Neuronal stem cell (in vitro differentiated cells): ENCODE measurements at regions not wholly inside any gene's neighbourhood (a gene's known extent, or its start where the extent isn't known, plus 50 kb on each side); places are given as distances from the start of the nearest gene placed in this dataset.

Source experiments
- DNase-seq: peaks from one replicate; pipeline ENCODE4 v3.0.0-alpha.2; 2013; ENCODE audit warnings: low spot score
- H2AFZ ChIP-seq: one replicate; pipeline ENCODE4 v1.6.1; 2013; ENCODE audit warnings: mild to moderate bottlenecking, low read length, inconsistent platforms
- H2AK5ac ChIP-seq: 2 replicates; pipeline ENCODE4 v1.6.1; 2013; ENCODE audit warnings: low read depth, mild to moderate bottlenecking, inconsistent platforms, low read length, moderate library complexity, mixed read lengths
- H2BK120ac ChIP-seq: 2 replicates; pipeline ENCODE4 v1.6.1; 2013; ENCODE audit warnings: low read depth, mild to moderate bottlenecking, inconsistent platforms, low read length, moderate library complexity, mixed read lengths
- H2BK12ac ChIP-seq: one replicate; pipeline ENCODE4 v1.6.1; 2013; ENCODE audit warnings: low read length, inconsistent platforms
- H2BK15ac ChIP-seq: 2 replicates; pipeline ENCODE4 v1.6.1; 2013; ENCODE audit warnings: mild to moderate bottlenecking, low read length, inconsistent platforms, mixed read lengths
- H2BK5ac ChIP-seq: one replicate; pipeline ENCODE4 v1.6.1; 2013; ENCODE audit warnings: inconsistent platforms, mild to moderate bottlenecking, low read length, moderate library complexity
- H3K14ac ChIP-seq: one replicate; pipeline ENCODE4 v1.6.1; 2013; ENCODE audit warnings: low read length, inconsistent platforms
- H3K18ac ChIP-seq: 2 replicates; pipeline ENCODE4 v1.6.1; 2013; ENCODE audit warnings: low read length, inconsistent platforms
- H3K23ac ChIP-seq: 2 replicates; pipeline ENCODE4 v1.6.1; 2013; ENCODE audit warnings: low read depth, mild to moderate bottlenecking, mixed read lengths, low read length, inconsistent platforms; ENCODE audit not compliant: poor library complexity
- H3K27ac ChIP-seq: replicated peaks from 3 replicates; pipeline ENCODE4 v1.5.1; 2013; ENCODE audit warnings: low read length, inconsistent platforms
- H3K27me3 ChIP-seq, 3 experiments: 2 replicates each; pipeline ENCODE4 v1.6.1; 2013; ENCODE audit warnings: low read length in 3 of 3, mild to moderate bottlenecking in 2 of 3, inconsistent platforms in 1 of 3, low read depth in 1 of 3, mixed read lengths in 1 of 3, moderate library complexity in 1 of 3; ENCODE audit not compliant: control insufficient read depth in 3 of 3, insufficient read depth in 3 of 3
- H3K36me3 ChIP-seq, 2 donors: replicated peaks in 1 of 2; 2 replicates each; pipeline ENCODE4 v1.6.1; 2013; ENCODE audit warnings: low read length in 2 of 2; ENCODE audit not compliant: control insufficient read depth in 2 of 2, insufficient read depth in 2 of 2
- H3K4ac ChIP-seq: 2 replicates; pipeline ENCODE4 v1.6.1; 2013; ENCODE audit warnings: inconsistent platforms, mild to moderate bottlenecking, low read length, moderate library complexity
- H3K4me1 ChIP-seq, 2 donors: 1 replicate in 1 of 2; 2 replicates in 1 of 2; pipeline ENCODE4 v1.6.1; 2013; ENCODE audit warnings: low read length in 2 of 2, low read depth in 1 of 2; ENCODE audit not compliant: control insufficient read depth in 2 of 2, insufficient read depth in 1 of 2
- H3K4me2 ChIP-seq: one replicate; pipeline ENCODE4 v1.6.1; 2013; ENCODE audit warnings: mild to moderate bottlenecking, low read length, inconsistent platforms; ENCODE audit not compliant: insufficient read depth, poor library complexity, severe bottlenecking
- H3K4me3 ChIP-seq, 2 donors: 2 replicates each; pipeline ENCODE4 v1.5.1; 2013; ENCODE audit warnings: low read length in 2 of 2, mild to moderate bottlenecking in 2 of 2, inconsistent platforms in 1 of 2, moderate library complexity in 1 of 2
- H3K79me1 ChIP-seq: one replicate; pipeline ENCODE4 v1.6.1; 2013; ENCODE audit warnings: low read depth, mild to moderate bottlenecking, inconsistent platforms, low read length, moderate library complexity
- H3K9ac ChIP-seq: one replicate; pipeline ENCODE4 v1.6.1; 2013; ENCODE audit warnings: mild to moderate bottlenecking, low read depth, low read length, inconsistent platforms; ENCODE audit not compliant: poor library complexity
- H3K9me3 ChIP-seq, 2 donors: replicated peaks in 1 of 2; 2 replicates each; pipeline versions ENCODE3 to v1.6.1; 2013; ENCODE audit warnings: low read length in 2 of 2, mild to moderate bottlenecking in 2 of 2, inconsistent platforms in 1 of 2, low read depth in 1 of 2, mixed read lengths in 1 of 2, moderate library complexity in 1 of 2; ENCODE audit not compliant: control insufficient read depth in 2 of 2, insufficient read depth in 1 of 2
- H4K8ac ChIP-seq: one replicate; pipeline ENCODE4 v1.6.1; 2013; ENCODE audit warnings: low read depth, mild to moderate bottlenecking, inconsistent platforms, low read length, moderate library complexity
- H4K91ac ChIP-seq: one replicate; pipeline ENCODE4 v1.6.1; 2013; ENCODE audit warnings: low read length, low read depth, mild to moderate bottlenecking, inconsistent platforms; ENCODE audit not compliant: poor library complexity
- WGBS, 2 donors: extraction: QIAGEN DNeasy Blood & Tissue Kit; methylation state at CpG; one replicate each; pipeline ENCODE4 v1.1.7; 2013; ENCODE audit warnings: missing lambda C conversion rate in 2 of 2, mixed read lengths in 1 of 2; ENCODE audit not compliant: insufficient read length in 2 of 2, insufficient replicate concordance in 1 of 2; ENCODE audit errors: extremely low coverage in 2 of 2; 5-methylcytosine and 5-hydroxymethylcytosine counted together

GRCh38 chr16:16830973-16831372 is 452.0 kb downstream of the NPIPA7 start:
- H3K36me3 ChIP-seq: no peaks in the 10 kb centered on the region

DNA sequence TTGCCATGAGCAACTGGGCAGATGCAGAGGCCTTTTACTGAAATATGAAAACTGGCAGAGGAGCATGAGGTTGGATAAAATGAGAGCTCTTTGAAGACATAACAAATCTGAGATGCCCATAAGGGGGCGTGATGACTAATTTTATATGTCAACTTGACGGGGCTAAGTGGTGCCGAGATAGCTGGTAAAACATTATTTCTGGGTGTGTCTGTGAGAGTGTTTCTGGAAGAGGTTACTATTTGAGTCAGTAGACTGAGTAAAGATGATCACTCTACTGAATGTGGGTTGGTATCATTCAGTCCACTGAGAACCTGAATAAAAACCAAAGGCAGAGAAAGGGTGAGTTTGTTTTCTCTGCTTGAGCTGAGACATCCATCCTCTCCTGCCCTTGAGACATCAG is 454.2 kb downstream of the NPIPA7 start:
- no CpG with 5 or more reads among the region's 3 CpGs for WGBS, 2 donors
- H2BK5ac ChIP-seq: no peak overlapping the region
- no peak for DNase-seq

More at GRCh38 chr16:16830973-16831372, 452.0 kb downstream of the NPIPA7 start:
- Histone ChIP-seq H3K14ac (no peak overlapping the region), H4K91ac (no peak overlapping the region), H3K4me3 (no peak overlapping the region), H3K4ac (no peak overlapping the region), H3K18ac (no peak overlapping the region), H3K9ac (no peak overlapping the region), H3K79me1 (no peaks in the 10 kb centered on the region), H2AK5ac (no peak overlapping the region), H3K4me1 (peaks cover 0 to 3% of the 10 kb centered on the region in 2 donors), H3K27me3 (no peaks in the 10 kb centered on the region), H3K27ac (no peak overlapping the region), H4K8ac (no peak overlapping the region), H2BK120ac (no peak overlapping the region), H3K9me3 (no peaks in the 10 kb centered on the region), H2BK12ac (no peak overlapping the region), H2AFZ (no peak overlapping the region), H2BK15ac (no peak overlapping the region), H3K23ac (no peak overlapping the region), H2BK5ac (no peak overlapping the region), H3K4me2 (no peak overlapping the region)
- WGBS, 2 donors: no CpG with 5 or more reads among the region's 2 CpGs
- DNase-seq: no peak

GRCh38 chr16:16850274-16850673 is 471.3 kb downstream of the NPIPA7 start:
- H3K36me3 ChIP-seq: no peaks in the 10 kb centered on the region
- H3K27ac ChIP-seq: no peak overlapping the region
- H3K4me2 ChIP-seq: no peak overlapping the region
- H2BK5ac ChIP-seq: no peak overlapping the region
- no peak for DNase-seq
- no peak overlapping the region for H3K18ac ChIP-seq
- H3K4me3 ChIP-seq: no peak overlapping the region
- no peak overlapping the region for H3K9ac ChIP-seq
- no peak overlapping the region for H3K14ac ChIP-seq
- H2BK12ac ChIP-seq: no peak overlapping the region
- no peaks in the 10 kb centered on the region for H3K4me1 ChIP-seq
- H3K9me3 ChIP-seq: no peaks in the 10 kb centered on the region
- H2BK15ac ChIP-seq: no peak overlapping the region
- no peaks in the 10 kb centered on the region for H3K79me1 ChIP-seq
- no peak overlapping the region for H4K8ac ChIP-seq
- no peak overlapping the region for H2AFZ ChIP-seq
- no peak overlapping the region for H2BK120ac ChIP-seq
- no CpG with 5 or more reads among the region's 5 CpGs for WGBS, 2 donors
- H3K27me3 ChIP-seq: no peaks in the 10 kb centered on the region
- no peak overlapping the region for H3K4ac ChIP-seq
- no peak overlapping the region for H4K91ac ChIP-seq
- H3K23ac ChIP-seq: no peak overlapping the region
- H2AK5ac ChIP-seq: no peak overlapping the region

More for the DNA sequence above, 454.2 kb downstream of the NPIPA7 start:
- Histone ChIP-seq H3K9ac (no peak overlapping the region), H3K4ac (no peak overlapping the region), H2AK5ac (no peak overlapping the region), H3K4me3 (no peak overlapping the region), H3K9me3 (no peaks in the 10 kb centered on the region), H4K8ac (no peak overlapping the region), H2BK120ac (no peak overlapping the region), H3K27me3 (no peaks in the 10 kb centered on the region), H4K91ac (no peak overlapping the region), H3K14ac (no peak overlapping the region), H2BK15ac (no peak overlapping the region), H3K4me2 (no peak overlapping the region), H3K36me3 (no peaks in the 10 kb centered on the region), H2AFZ (no peak overlapping the region), H3K79me1 (no peaks in the 10 kb centered on the region), H3K4me1 (peaks cover 0 to 3% of the 10 kb centered on the region in 2 donors), H3K27ac (no peak overlapping the region), H3K18ac (no peak overlapping the region), H2BK12ac (no peak overlapping the region), H3K23ac (no peak overlapping the region)

- H2BK5ac ChIP-seq: no peak overlapping the region
- H3K4me2 ChIP-seq: no peak overlapping the region
- no peak overlapping the region for H2AK5ac ChIP-seq
- H4K91ac ChIP-seq: no peak overlapping the region
- no peak overlapping the region for H2BK15ac ChIP-seq
- no peak overlapping the region for H3K4ac ChIP-seq
- H2BK120ac ChIP-seq: no peak overlapping the region
- no peak overlapping the region for H2AFZ ChIP-seq
- no peak overlapping the region for H3K23ac ChIP-seq
- H4K8ac ChIP-seq: no peak overlapping the region
- no peaks in the 10 kb centered on the region for H3K9me3 ChIP-seq
- no peak overlapping the region for H3K27ac ChIP-seq
- no peak overlapping the region for H2BK12ac ChIP-seq
- no peak overlapping the region for H3K14ac ChIP-seq
- no peaks in the 10 kb centered on the region for H3K27me3 ChIP-seq
- H3K4me1 ChIP-seq: no peaks in the 10 kb centered on the region
- H3K79me1 ChIP-seq: no peaks in the 10 kb centered on the region
- WGBS, 2 donors: no CpG with 5 or more reads among the region's 1 CpG
- no peaks in the 10 kb centered on the region for H3K36me3 ChIP-seq
- H3K18ac ChIP-seq: no peak overlapping the region
- no peak overlapping the region for H3K9ac ChIP-seq
- H3K4me3 ChIP-seq: no peak overlapping the region
- no peak for DNase-seq
These were observed 478.1 kb downstream of the NPIPA7 start for GRCh38 chr16:16857012-16857411.
